K562 (cell line): ENCODE measurements at regions not wholly inside any gene's neighbourhood (a gene's known extent, or its start where the extent isn't known, plus 50 kb on each side); places are given as distances from the start of the nearest gene placed in this dataset.

Experiments
- ATAC-seq: fragments of 200-7000 bp; cut with Tn5 transposase; 3 replicates; pipeline ENCODE4 v1.9.1; 2020; ENCODE audit warnings: moderate library complexity
- BruUV-seq: library from RNA; stranded (reverse); fragments of 400-500 nt; replicated peaks from 2 replicates; lab custom pipeline; 2021; lab: Mats Ljungman, UMichigan
- CTCF ChIA-PET: fragments of 300-600 bp; formaldehyde crosslinking; extraction: SDS; loops from one replicate; lab custom pipeline; 2021; ENCODE audit warnings: low intra/inter-chr PET ratio; lab: Yijun Ruan, JAX
- POLR2A ChIA-PET: fragments of 300-600, 350-650 bp; sonication (Branson Sonifier 250); formaldehyde crosslinking; extraction: SDS; loops from one replicate; lab custom pipeline; 2021; ENCODE audit warnings: antibody characterized with exemption, inconsistent platforms; lab: Yijun Ruan, JAX
- DNase-seq, 4 experiments: peaks; one replicate each; pipeline versions ENCODE4 v3.0.0 to v3.0.0-alpha.2; 2011 to 2018; ENCODE audit warnings: low spot score in 3 of 4, mixed read lengths in 3 of 4; ENCODE audit errors: extremely low read depth in 1 of 4
- FAIRE-seq: peaks from 2 replicates; lab custom pipeline; 2011; peaks lifted over from hg19 to GRCh38; lab: Jason Lieb, UNC
- H2AFZ ChIP-seq: 2 replicates; pipeline ENCODE4 v1.6.0; 2011; ENCODE audit warnings: low read depth, low read length, control low read depth, inconsistent platforms
- H3K27ac ChIP-seq: fragments of 200-600 bp; 3 replicates; pipeline ENCODE4 v1.8.0; 2011; ENCODE audit warnings: low read depth, mild to moderate bottlenecking, control low read depth, inconsistent platforms, low read length, moderate library complexity, mixed read lengths; ENCODE audit errors: extremely low read depth
- H3K27me3 ChIP-seq, 2 experiments: fragments of 300-600 bp in 1 of 2; 2 replicates in 1 of 2; 3 replicates in 1 of 2; pipeline versions ENCODE4 v1.6.0 to v1.8.0; 2011; ENCODE audit warnings: inconsistent platforms in 2 of 2, low read length in 2 of 2, mild to moderate bottlenecking in 1 of 2, mixed read lengths in 1 of 2, moderate library complexity in 1 of 2; ENCODE audit not compliant: control insufficient read depth in 2 of 2, insufficient read depth in 2 of 2
- H3K36me3 ChIP-seq: fragments of 300-600 bp; 3 replicates; pipeline ENCODE4 v1.8.0; 2011; ENCODE audit warnings: mild to moderate bottlenecking, low read length, inconsistent platforms; ENCODE audit not compliant: control insufficient read depth, insufficient read depth
- H3K4me1 ChIP-seq, 2 experiments: fragments of 200-600 bp in 1 of 2; replicated peaks in 1 of 2; 2 replicates in 1 of 2; 3 replicates in 1 of 2; pipeline versions ENCODE4 v1.5.1 to v1.8.0; 2011; ENCODE audit warnings: inconsistent platforms in 2 of 2, low read length in 2 of 2, mild to moderate bottlenecking in 1 of 2, mixed read lengths in 1 of 2, moderate library complexity in 1 of 2; ENCODE audit not compliant: control insufficient read depth in 2 of 2, insufficient read depth in 2 of 2
- H3K4me2 ChIP-seq: 2 replicates; pipeline ENCODE4 v1.6.1; 2011; ENCODE audit warnings: low read length, control low read depth, inconsistent platforms, mixed read lengths; ENCODE audit not compliant: insufficient read depth
- H3K4me3 ChIP-seq: fragments of 200-600 bp; sonication (generic), shearing (Covaris generic); 2 replicates; pipeline ENCODE4 v1.5.1; 2016; ENCODE audit warnings: control low read depth, inconsistent platforms
- H3K79me2 ChIP-seq: fragments of 200-600 bp; 3 replicates; pipeline ENCODE4 v1.8.0; 2011; ENCODE audit warnings: low read length, inconsistent platforms; ENCODE audit not compliant: control insufficient read depth, insufficient read depth
- H3K9ac ChIP-seq, 2 experiments: 2 replicates each; pipeline versions ENCODE4 v1.6.0 to v1.6.1; 2011; ENCODE audit warnings: low read depth in 2 of 2, low read length in 2 of 2, control low read depth in 1 of 2, inconsistent platforms in 1 of 2, mild to moderate bottlenecking in 1 of 2, mixed read lengths in 1 of 2; ENCODE audit not compliant: insufficient read depth in 1 of 2
- H3K9me1 ChIP-seq: one replicate; pipeline ENCODE4 v1.6.0; 2011; ENCODE audit warnings: inconsistent platforms, mild to moderate bottlenecking, low read length, moderate library complexity; ENCODE audit not compliant: control insufficient read depth, insufficient read depth
- H3K9me3 ChIP-seq: replicated peaks from 2 replicates; pipeline ENCODE4 v1.5.1; 2011; ENCODE audit warnings: low read depth, low read length, inconsistent platforms; ENCODE audit not compliant: control insufficient read depth, insufficient read depth
- H4K20me1 ChIP-seq: replicated peaks from 2 replicates; pipeline ENCODE4 v1.6.1; 2011; ENCODE audit warnings: low read length, inconsistent platforms, mixed read lengths; ENCODE audit not compliant: control insufficient read depth, insufficient read depth
- ARID3B ChIP-seq: fragments of 250-450 bp; sonication (Bioruptor Pico); IDR thresholded peaks from 2 replicates; pipeline ENCODE4 v1.4.0; 2020; ENCODE audit warnings: borderline replicate concordance
- CBX2 ChIP-seq: fragments of 200-600 bp; sonication (generic); IDR thresholded peaks from one replicate; pipeline ENCODE4 v1.6.1; 2012; ENCODE audit warnings: mild to moderate bottlenecking, low read length, inconsistent platforms; ENCODE audit not compliant: insufficient read depth, poor library complexity, severe bottlenecking
- HNRNPH1 ChIP-seq: fragments of 200-400 bp; formaldehyde crosslinking; optimal IDR thresholded peaks from 2 replicates; pipeline ENCODE3; 2017; ENCODE audit warnings: low read depth, mild to moderate bottlenecking, low read length, moderate library complexity
- KAT8 ChIP-seq: fragments of 450-650 bp; IDR thresholded peaks from 2 replicates; pipeline ENCODE4 v1.6.1; 2016; ENCODE audit warnings: low read depth, mild to moderate bottlenecking
- KDM4B ChIP-seq, 2 experiments: fragments of 450-650 bp in 1 of 2; sonication (generic) in 1 of 2; IDR thresholded peaks; 2 replicates each; pipeline ENCODE4 v1.6.1; 2016 to 2017; ENCODE audit warnings: borderline replicate concordance in 2 of 2, antibody characterized with exemption in 1 of 2, low read depth in 1 of 2, mild to moderate bottlenecking in 1 of 2
- KLF10 ChIP-seq: fragments of 250-450 bp; sonication (Bioruptor Pico); IDR thresholded peaks from 2 replicates; pipeline ENCODE4 v1.6.1; 2021; ENCODE audit warnings: matching md5 sums
- MCM5 ChIP-seq: fragments of 450-650 bp; IDR thresholded peaks from 2 replicates; pipeline ENCODE4 v1.6.1; 2016; ENCODE audit warnings: low read depth
- MEF2A ChIP-seq: IDR thresholded peaks from 2 replicates; pipeline ENCODE4 v1.6.1; 2011; ENCODE audit warnings: low read depth, mild to moderate bottlenecking, low read length, moderate library complexity; ENCODE audit not compliant: control insufficient read depth
- NFIX ChIP-seq: fragments of 250-450 bp; sonication (Bioruptor Pico); IDR thresholded peaks from 2 replicates; pipeline ENCODE4 v1.4.0; 2020; ENCODE audit warnings: low read depth, mild to moderate bottlenecking, moderate library complexity
- NRF1 ChIP-seq, 2 experiments: fragments of 450-650 bp; IDR thresholded peaks in 1 of 2; conservative IDR thresholded peaks in 1 of 2; 2 replicates each; pipeline ENCODE4 v1.6.1; 2014; ENCODE audit warnings: mild to moderate bottlenecking in 2 of 2
- POLR2B ChIP-seq: fragments of 450-650 bp; IDR thresholded peaks from 2 replicates; pipeline ENCODE4 v1.6.1; 2018; ENCODE audit warnings: low read depth; ENCODE audit not compliant: partially characterized antibody
- PTBP1 ChIP-seq: fragments of 200-400 bp; formaldehyde crosslinking; IDR thresholded peaks from 2 replicates; pipeline ENCODE4 v1.6.1; 2017; ENCODE audit warnings: low read depth, low read length
- PURB ChIP-seq: sonication (generic); formaldehyde crosslinking; IDR thresholded peaks from 2 replicates; pipeline ENCODE4 v1.9.0; 2021; ENCODE audit warnings: low read depth, mild to moderate bottlenecking, missing genetic modification reagents
- RBM39 ChIP-seq: fragments of 200-400 bp; formaldehyde crosslinking; optimal IDR thresholded peaks from 2 replicates; pipeline ENCODE3; 2018; ENCODE audit warnings: low read depth, low read length
- RFX5 ChIP-seq: IDR thresholded peaks from 2 replicates; pipeline ENCODE4 v1.6.1; 2011; ENCODE audit warnings: low read depth, mild to moderate bottlenecking, improper control_type of control experiment, low read length
- STAG1 ChIP-seq: sonication (generic); formaldehyde crosslinking; IDR thresholded peaks from 2 replicates; pipeline ENCODE4 v1.5.0; 2020; ENCODE audit warnings: missing genetic modification reagents, borderline replicate concordance
- THRA ChIP-seq: fragments of 450-650 bp; IDR thresholded peaks from 2 replicates; pipeline ENCODE4 v1.6.1; 2017; ENCODE audit warnings: mild to moderate bottlenecking, moderate library complexity
- ZNF280B ChIP-seq: fragments of 250-450 bp; sonication (Bioruptor Pico); IDR thresholded peaks from 2 replicates; pipeline ENCODE4 v1.5.1; 2021; ENCODE audit warnings: mild to moderate bottlenecking
- ZNF347 ChIP-seq: fragments of 450-650 bp; formaldehyde crosslinking; IDR thresholded peaks from 2 replicates; pipeline ENCODE4 v1.4.0; 2020; ENCODE audit warnings: low read depth, mild to moderate bottlenecking, moderate library complexity
- ZNF764 ChIP-seq: fragments of 250-450 bp; sonication (Bioruptor Pico); IDR thresholded peaks from 2 replicates; pipeline ENCODE4 v1.4.0; 2020; ENCODE audit warnings: low read depth, mild to moderate bottlenecking, moderate library complexity
- WGBS: fragments of 100-300 bp; shearing (Covaris generic); methylation state at CpG from one replicate; pipeline ENCODE4 v1.1.6; 2016; ENCODE audit warnings: low coverage, mixed read lengths; ENCODE audit not compliant: insufficient coverage; ENCODE audit errors: missing lambda C conversion rate; 5-methylcytosine and 5-hydroxymethylcytosine counted together
- in situ Hi-C: fragments of 300-500 bp; cut with MboI; formaldehyde crosslinking; loops from 4 replicates; pipeline ENCODE4 v1.15.0; 2018; ENCODE audit warnings: inconsistent platforms, mixed read lengths
- intact Hi-C: fragments of 100-400 bp; cut with micrococcal nuclease; formaldehyde crosslinking; loops from 2 replicates; pipeline ENCODE4 v1.14.2; 2022

GRCh38 chr6:137744877-137745276, 122.2 kb upstream of the TNFAIP3 start:
- ChIA-PET POLR2A (interaction anchor here (0.7 kb wide), 1 partner anchor 9 kb away, joined by 5 read pairs; no protein-coding TSS in a partner anchor), CTCF (interaction anchor here (0.8 kb wide), 1 partner anchor 234 kb away, joined by 3 read pairs; no protein-coding TSS in a partner anchor)
- in situ Hi-C loops (no loop called here), intact Hi-C loops (no loop called here)
- Histone ChIP-seq H4K20me1 (no peaks in the 10 kb centered on the region), H3K36me3 (no peaks in the 10 kb centered on the region), H3K9me3 (no peaks in the 10 kb centered on the region), H3K4me1 (no peaks in the 10 kb centered on the region; a peak in 2 of 5 replicates), H3K27ac (no peak overlapping the region), H3K27me3 (peaks cover 5 to 12% of the 10 kb centered on the region in 2 experiments; a peak in 4 of 5 replicates), H3K9ac (no peak overlapping the region), H3K4me2 (no peak overlapping the region), H3K4me3 (no peak overlapping the region), H2AFZ (no peak overlapping the region), H3K9me1 (no peaks in the 10 kb centered on the region), H3K79me2 (no peaks in the 10 kb centered on the region)
- ATAC-seq (no peak), FAIRE-seq (no peak), DNase-seq (no peak)
- WGBS: 19% methylated on average over 3 of the region's 3 CpGs
- TF ChIP-seq MEF2A (no peak), KAT8 (no peak), NFIX (CRISPR knock-in tag) (no peak), ZNF764 (CRISPR knock-in tag) (no peak), MCM5 (no peak), CBX2 (no peak), THRA (no peak), KDM4B (IDR thresholded peaks at IDR 0.05; ENCODE audit: borderline replicate concordance in 2 of 2, low read depth in 1 of 2) (no peak), ARID3B (no peak), ZNF280B (CRISPR knock-in tag) (no peak), HNRNPH1 (no peak), PURB (CRISPR knock-in tag) (no peak), KLF10 (CRISPR knock-in tag) (no peak), POLR2B (no peak), NRF1 (conservative IDR thresholded peaks at IDR 0.05 in 1 of 2, IDR thresholded peaks at IDR 0.05 in 1 of 2) (no peak), ZNF347 (CRISPR knock-in tag) (no peak), STAG1 (CRISPR knock-in tag) (no peak), RBM39 (no peak), PTBP1 (no peak), RFX5 (no peak)
- no TSS peak for BruUV-seq
